Thoracic aorta (tissue), 2 donors: ENCODE measurements at regions not wholly inside any gene's neighbourhood (a gene's known extent, or its start where the extent isn't known, plus 50 kb on each side); places are given as distances from the start of the nearest gene placed in this dataset.

Experiments
- ATAC-seq: fragments of 150-250 bp; one replicate; pipeline ENCODE4 v1.8.0; 2017; ENCODE audit warnings: low read depth; ENCODE audit not compliant: insufficient number of reproducible peaks, low FRiP score
- DNase-seq: peaks from one replicate; pipeline ENCODE4 v3.0.0-alpha.2; 2020; ENCODE audit warnings: low spot score
- H3K27ac ChIP-seq, 2 donors: fragments of 200-600 bp; sonication (generic); 1 replicate in 1 of 2; 2 replicates in 1 of 2; pipeline ENCODE4 v1.5.1; 2016; ENCODE audit warnings: mild to moderate bottlenecking in 2 of 2, moderate library complexity in 2 of 2
- H3K27me3 ChIP-seq: fragments of 200-600 bp; sonication (generic); replicated peaks from 2 replicates; pipeline ENCODE4 v1.6.0; 2016; ENCODE audit warnings: mild to moderate bottlenecking; ENCODE audit not compliant: insufficient read depth
- H3K36me3 ChIP-seq: fragments of 200-600 bp; sonication (generic); one replicate; pipeline ENCODE4 v1.5.1; 2016
- H3K4me1 ChIP-seq, 2 donors: fragments of 200-600 bp; sonication (generic); 1 replicate in 1 of 2; 2 replicates in 1 of 2; pipeline versions ENCODE4 v1.5.1 to v1.6.0; 2016; ENCODE audit warnings: low read depth in 2 of 2, mild to moderate bottlenecking in 1 of 2; ENCODE audit not compliant: control insufficient read depth in 1 of 2
- H3K4me3 ChIP-seq: fragments of 200-600 bp; sonication (generic); 2 replicates; pipeline ENCODE4 v1.5.1; 2016; ENCODE audit warnings: mild to moderate bottlenecking
- H3K9me3 ChIP-seq: fragments of 200-600 bp; sonication (generic); 2 replicates; pipeline ENCODE4 v1.5.1; 2016
- CTCF ChIP-seq: fragments of 200-600 bp; sonication (generic); IDR thresholded peaks from one replicate; pipeline ENCODE4 v1.5.1; 2019; ENCODE audit warnings: antibody characterized with exemption

GRCh38 chr2:155696571-155696970 is 636.0 kb downstream of the NR4A2 start:
- ATAC-seq (no peak), DNase-seq (no peak)
- Histone ChIP-seq H3K9me3 (no peaks in the 10 kb centered on the region), H3K4me3 (no peak overlapping the region), H3K36me3 (no peaks in the 10 kb centered on the region), H3K4me1 (no peaks in the 10 kb centered on the region), H3K27me3 (no peaks in the 10 kb centered on the region), H3K27ac (no peak overlapping the region)
- no peak for TF ChIP-seq CTCF

- Histone ChIP-seq H3K9me3 (no peaks in the 10 kb centered on the region), H3K4me3 (no peak overlapping the region), H3K27me3 (no peaks in the 10 kb centered on the region), H3K4me1 (no peaks in the 10 kb centered on the region), H3K27ac (no peak overlapping the region), H3K36me3 (no peaks in the 10 kb centered on the region)
- TF ChIP-seq CTCF: no peak
- DNase-seq: no peak
- no peak for ATAC-seq
Observed at GRCh38 chr2:155695505-155695904, 637.0 kb downstream of the NR4A2 start.

- H3K4me3 ChIP-seq: no peak overlapping the region
Observed at GRCh38 chr2:155692856-155693255, 639.7 kb downstream of the NR4A2 start.

GRCh38 chr2:155692106-155692505 is 640.4 kb downstream of the NR4A2 start:
- Histone ChIP-seq H3K9me3 (no peaks in the 10 kb centered on the region), H3K27me3 (no peaks in the 10 kb centered on the region), H3K4me1 (no peaks in the 10 kb centered on the region), H3K27ac (no peak overlapping the region), H3K4me3 (no peak overlapping the region), H3K36me3 (no peaks in the 10 kb centered on the region)
- ATAC-seq: no peak
- DNase-seq: no peak
- TF ChIP-seq CTCF: no peak

More at GRCh38 chr2:155692856-155693255, 639.7 kb downstream of the NR4A2 start:
- DNase-seq (no peak), ATAC-seq (no peak)
- no peak for TF ChIP-seq CTCF
- H3K27ac ChIP-seq: no peak overlapping the region
- no peaks in the 10 kb centered on the region for H3K4me1 ChIP-seq
- no peaks in the 10 kb centered on the region for H3K9me3 ChIP-seq
- H3K27me3 ChIP-seq: no peaks in the 10 kb centered on the region
- H3K36me3 ChIP-seq: no peaks in the 10 kb centered on the region

GRCh38 chr2:155690785-155691184 is 641.7 kb downstream of the NR4A2 start:
- DNase-seq (no peak), ATAC-seq (no peak)
- Histone ChIP-seq H3K36me3 (no peaks in the 10 kb centered on the region), H3K4me3 (no peak overlapping the region), H3K27me3 (no peaks in the 10 kb centered on the region), H3K27ac (no peak overlapping the region), H3K4me1 (no peaks in the 10 kb centered on the region), H3K9me3 (no peaks in the 10 kb centered on the region)
- TF ChIP-seq CTCF: no peak
